GM19025 (cell line): ENCODE measurements at regions not wholly inside any gene's neighbourhood (a gene's known extent, or its start where the extent isn't known, plus 50 kb on each side); places are given as distances from the start of the nearest gene placed in this dataset.
"Not testable (repeated sequence)": the region's sequence is repeated elsewhere in the genome, so short reads cannot be mapped to it uniquely, and the experiment has no call there.

ENCODE experiments used
- ATAC-seq: cut with Tn5 transposase; IDR thresholded peaks from one replicate; pipeline ENCODE4 v1.9.1; 2021; ENCODE audit warnings: mild to moderate bottlenecking, low read depth, moderate library complexity; ENCODE audit not compliant: unreplicated experiment

GRCh38 chr5:15346738-15347137, 153.2 kb upstream of the FBXL7 start:
- no peak for ATAC-seq

- ATAC-seq, result no peak
These were observed 155.0 kb upstream of the FBXL7 start for GRCh38 chr5:15344954-15345353.

- ATAC-seq, result no peak
These were observed 161.4 kb upstream of the FBXL7 start for GRCh38 chr5:15338546-15338945.

GRCh38 chr5:15334551-15335266, 165.3 kb upstream of the FBXL7 start:
- ATAC-seq, result no peak

- no peak for ATAC-seq
These were observed 166.9 kb upstream of the FBXL7 start for GRCh38 chr5:15333091-15333490.

- ATAC-seq, result no peak
These were observed 173.0 kb upstream of the FBXL7 start for GRCh38 chr5:15326932-15327331.

GRCh38 chr5:15326471-15326870, 173.5 kb upstream of the FBXL7 start:
- ATAC-seq, result no peak

GRCh38 chr5:15322421-15322820, 177.6 kb upstream of the FBXL7 start:
- no peak for ATAC-seq

- ATAC-seq, result no peak
These were observed 178.2 kb upstream of the FBXL7 start for GRCh38 chr5:15321776-15322175.

GRCh38 chr5:15320871-15321270, 179.1 kb upstream of the FBXL7 start:
- no peak for ATAC-seq

GRCh38 chr5:15304914-15305834, 194.8 kb upstream of the FBXL7 start:
- ATAC-seq, result no peak

- no peak for ATAC-seq
These were observed 195.8 kb upstream of the FBXL7 start for GRCh38 chr5:15304066-15304731.

GRCh38 chr5:15300141-15300540, 199.8 kb upstream of the FBXL7 start:
- no peak for ATAC-seq

- no peak for ATAC-seq
These were observed 209.0 kb upstream of the FBXL7 start for GRCh38 chr5:15290953-15291352.

- ATAC-seq, result no peak
These were observed 213.3 kb upstream of the FBXL7 start for GRCh38 chr5:15286650-15287049.

GRCh38 chr5:15285901-15286583, 213.9 kb upstream of the FBXL7 start:
- ATAC-seq, result no peak

GRCh38 chr5:15284706-15285105, 215.3 kb upstream of the FBXL7 start:
- ATAC-seq, result no peak

GRCh38 chr5:15283076-15283475, 216.9 kb upstream of the FBXL7 start:
- ATAC-seq, result no peak

- ATAC-seq, result no peak
These were observed 217.4 kb upstream of the FBXL7 start for GRCh38 chr5:15282611-15283010.

GRCh38 chr5:15271596-15271995, 228.4 kb upstream of the FBXL7 start:
- not testable (repeated sequence) for ATAC-seq

- no peak for ATAC-seq
These were observed 232.0 kb upstream of the FBXL7 start for GRCh38 chr5:15267966-15268365.
